Caco-2 (cell line): ENCODE measurements at regions not wholly inside any gene's neighbourhood (a gene's known extent, or its start where the extent isn't known, plus 50 kb on each side); places are given as distances from the start of the nearest gene placed in this dataset.

ENCODE experiments used
- BruUV-seq: library from RNA; stranded (reverse); fragments of 400-500 nt; replicated peaks from 2 replicates; lab custom pipeline; 2021; lab: Mats Ljungman, UMichigan
- CTCF ChIA-PET: fragments of 300-600 bp; sonication (Branson Sonifier 250); formaldehyde crosslinking; loops from one replicate; lab custom pipeline; 2022; ENCODE audit warnings: antibody characterized with exemption; lab: Charles Lee
- POLR2A ChIA-PET: fragments of 300-600 bp; sonication (Branson Sonifier 250); formaldehyde crosslinking; loops from one replicate; lab custom pipeline; 2022; ENCODE audit warnings: antibody characterized with exemption; lab: Charles Lee
- DNase-seq, 2 experiments: peaks; one replicate each; pipeline versions ENCODE4 v3.0.0 to v3.0.0-alpha.2; 2020 to 2022
- H3K27me3 ChIP-seq: replicated peaks from 2 replicates; pipeline ENCODE4 v1.6.0; 2011; ENCODE audit warnings: low read length; ENCODE audit not compliant: control insufficient read depth, insufficient read depth
- H3K36me3 ChIP-seq: 2 replicates; pipeline ENCODE4 v1.5.1; 2011; ENCODE audit warnings: low read length; ENCODE audit not compliant: control insufficient read depth, insufficient read depth
- H3K4me1 ChIP-seq: fragments of 250-450 bp; sonication (Bioruptor Pico); 2 replicates; pipeline ENCODE4 v1.5.1; 2020; ENCODE audit warnings: mild to moderate bottlenecking
- H3K4me3 ChIP-seq: 2 replicates; pipeline ENCODE4 v1.5.1; 2011; ENCODE audit warnings: low read depth, mild to moderate bottlenecking, control low read depth, low read length
- H3K9me3 ChIP-seq: fragments of 250-450 bp; sonication (Bioruptor Pico); 2 replicates; pipeline ENCODE4 v1.5.1; 2020; ENCODE audit warnings: mild to moderate bottlenecking, moderate library complexity
- H3K27ac Mint-ChIP-seq: one replicate; pipeline ENCODE4 v1.8.0; 2022; ENCODE audit warnings: mixed read lengths; ENCODE audit not compliant: unreplicated experiment
- H3K27me3 Mint-ChIP-seq: one replicate; pipeline ENCODE4 v1.8.0; 2022; ENCODE audit warnings: mixed read lengths; ENCODE audit not compliant: insufficient read depth, unreplicated experiment
- H3K36me3 Mint-ChIP-seq: one replicate; pipeline ENCODE4 v1.8.0; 2022; ENCODE audit warnings: mild to moderate bottlenecking, mixed read lengths; ENCODE audit not compliant: insufficient read depth, unreplicated experiment
- H3K4me1 Mint-ChIP-seq: one replicate; pipeline ENCODE4 v1.8.0; 2022; ENCODE audit warnings: low read depth, mixed read lengths; ENCODE audit not compliant: unreplicated experiment
- H3K4me3 Mint-ChIP-seq: one replicate; pipeline ENCODE4 v1.8.0; 2022; ENCODE audit warnings: mild to moderate bottlenecking, moderate library complexity, mixed read lengths; ENCODE audit not compliant: unreplicated experiment
- H3K9me3 Mint-ChIP-seq: one replicate; pipeline ENCODE4 v1.8.0; 2022; ENCODE audit warnings: mixed read lengths; ENCODE audit not compliant: unreplicated experiment
- intact Hi-C: fragments of 100-400 bp; cut with micrococcal nuclease; formaldehyde crosslinking; loops from one replicate; pipeline ENCODE4 v1.10.0; 2022; ENCODE audit not compliant: unreplicated experiment
- TF ChIP-seq, protein P1 (sequence below), 2 experiments: fragments of 200-600 bp in 1 of 2; IDR thresholded peaks; 1 replicate in 1 of 2; 2 replicates in 1 of 2; pipeline versions ENCODE4 v1.5.1 to v1.8.0; 2011 to 2022; ENCODE audit warnings: antibody characterized with exemption in 1 of 2, control low read depth in 1 of 2, inconsistent platforms in 1 of 2, low read depth in 1 of 2, low read length in 1 of 2, mild to moderate bottlenecking in 1 of 2, moderate library complexity in 1 of 2; ENCODE audit not compliant: insufficient read depth in 1 of 2, severe bottlenecking in 1 of 2, unreplicated experiment in 1 of 2

DNA sequence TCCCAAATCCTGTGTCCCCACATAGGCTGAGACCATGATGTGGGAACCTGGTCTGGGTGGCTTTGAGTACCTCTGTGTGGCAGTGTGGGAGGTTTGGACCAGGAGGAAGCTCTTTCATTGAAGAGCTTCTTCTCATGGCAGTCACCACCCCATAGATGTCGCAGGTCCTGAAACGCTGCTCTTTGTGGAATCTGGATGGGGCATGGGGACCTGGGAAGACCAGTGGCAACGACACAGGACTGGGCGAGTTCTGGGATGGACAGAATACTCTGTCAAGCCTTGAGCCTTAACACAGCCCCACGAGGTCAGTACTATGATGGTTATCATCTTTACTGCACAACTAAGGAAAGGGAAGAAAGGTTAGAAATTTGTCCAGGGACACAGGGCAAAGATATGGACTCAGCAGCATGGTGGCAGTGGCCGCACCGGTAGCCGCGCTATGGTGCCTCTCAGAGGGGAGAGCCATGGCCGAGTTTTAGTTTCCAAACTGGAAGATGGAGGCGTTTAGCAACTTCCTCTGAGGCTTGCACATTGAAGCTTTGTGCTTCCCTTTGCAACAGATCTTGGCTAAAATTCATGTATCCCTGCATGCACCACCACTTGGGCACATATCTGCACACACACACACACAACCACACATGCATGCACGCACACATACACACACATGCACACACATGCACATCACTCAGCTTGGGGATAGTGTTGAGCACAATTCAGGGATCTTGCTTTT is 117.7 kb upstream of the C1orf174 start:
- no TSS peak for BruUV-seq
- H3K36me3 Mint-ChIP-seq, result no peaks in the 10 kb centered on the region

DNA sequence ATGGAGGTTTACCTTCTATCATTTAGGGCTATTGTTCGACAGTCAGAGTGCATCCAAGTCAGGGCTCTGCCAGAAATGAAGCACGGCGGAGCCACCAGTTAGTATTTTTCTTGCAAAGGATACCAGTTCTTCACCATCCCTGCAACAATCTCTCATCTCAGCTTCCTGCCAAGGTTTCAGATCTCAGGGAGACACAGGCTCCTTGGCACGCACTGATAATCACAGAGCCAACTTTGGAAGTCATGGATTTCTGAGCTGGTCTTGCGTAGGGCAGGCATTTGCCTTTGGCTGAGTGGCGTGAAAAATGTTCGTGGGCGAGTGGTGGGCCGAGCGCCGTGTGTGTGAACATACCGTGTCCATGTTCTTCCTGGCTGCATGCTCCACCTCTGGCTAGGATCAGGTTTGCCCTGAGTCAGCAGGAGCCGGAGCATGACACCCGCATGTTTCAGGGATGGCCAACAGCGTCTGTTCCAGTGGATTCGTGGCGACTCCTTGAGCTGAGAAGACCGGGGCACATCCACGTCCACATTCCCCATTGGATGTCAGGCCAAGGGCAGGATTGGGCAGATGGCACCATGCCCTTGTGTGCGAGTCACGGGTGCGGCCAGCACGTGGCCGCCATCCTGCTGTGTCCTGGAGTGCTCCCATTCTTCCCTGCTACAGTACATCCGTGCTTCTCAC is 118.5 kb upstream of the C1orf174 start:
- TF ChIP-seq, protein P1, sequence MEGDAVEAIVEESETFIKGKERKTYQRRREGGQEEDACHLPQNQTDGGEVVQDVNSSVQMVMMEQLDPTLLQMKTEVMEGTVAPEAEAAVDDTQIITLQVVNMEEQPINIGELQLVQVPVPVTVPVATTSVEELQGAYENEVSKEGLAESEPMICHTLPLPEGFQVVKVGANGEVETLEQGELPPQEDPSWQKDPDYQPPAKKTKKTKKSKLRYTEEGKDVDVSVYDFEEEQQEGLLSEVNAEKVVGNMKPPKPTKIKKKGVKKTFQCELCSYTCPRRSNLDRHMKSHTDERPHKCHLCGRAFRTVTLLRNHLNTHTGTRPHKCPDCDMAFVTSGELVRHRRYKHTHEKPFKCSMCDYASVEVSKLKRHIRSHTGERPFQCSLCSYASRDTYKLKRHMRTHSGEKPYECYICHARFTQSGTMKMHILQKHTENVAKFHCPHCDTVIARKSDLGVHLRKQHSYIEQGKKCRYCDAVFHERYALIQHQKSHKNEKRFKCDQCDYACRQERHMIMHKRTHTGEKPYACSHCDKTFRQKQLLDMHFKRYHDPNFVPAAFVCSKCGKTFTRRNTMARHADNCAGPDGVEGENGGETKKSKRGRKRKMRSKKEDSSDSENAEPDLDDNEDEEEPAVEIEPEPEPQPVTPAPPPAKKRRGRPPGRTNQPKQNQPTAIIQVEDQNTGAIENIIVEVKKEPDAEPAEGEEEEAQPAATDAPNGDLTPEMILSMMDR (IDR thresholded peaks at IDR 0.05; ENCODE audit: insufficient read depth in 1 of 2, low read depth in 1 of 2, low read length in 1 of 2, severe bottlenecking in 1 of 2, unreplicated experiment in 1 of 2), result no peak
- H3K4me1 Mint-ChIP-seq, result peaks cover 7% of the 10 kb centered on the region
- DNase-seq, result no peak
- no peak overlapping the region for H3K4me3 ChIP-seq
- ChIA-PET CTCF (no interaction called here), POLR2A (no interaction called here)
- H3K9me3 Mint-ChIP-seq, result no peaks in the 10 kb centered on the region
- intact Hi-C loops, result no loop called here
- H3K36me3 ChIP-seq, result no peaks in the 10 kb centered on the region
- BruUV-seq, result no TSS peak
- no peaks in the 10 kb centered on the region for H3K9me3 ChIP-seq
- H3K27me3 Mint-ChIP-seq, result peaks cover 23% of the 10 kb centered on the region
- H3K27me3 ChIP-seq, result no peaks in the 10 kb centered on the region
- H3K27ac Mint-ChIP-seq, result no peak overlapping the region
- no peaks in the 10 kb centered on the region for H3K4me1 ChIP-seq
- no peak overlapping the region for H3K4me3 Mint-ChIP-seq
- no peaks in the 10 kb centered on the region for H3K36me3 Mint-ChIP-seq

More for the DNA sequence above, 117.7 kb upstream of the C1orf174 start:
- ChIA-PET CTCF (interaction anchor here (0.5 kb wide), 1 partner anchor 610 kb away, joined by 3 read pairs; no protein-coding TSS in a partner anchor), POLR2A (no interaction called here)
- Mint-ChIP-seq H3K4me3 (no peak overlapping the region), H3K4me1 (peaks cover 7% of the 10 kb centered on the region), H3K27ac (no peak overlapping the region), H3K9me3 (no peaks in the 10 kb centered on the region), H3K27me3 (peaks cover 23% of the 10 kb centered on the region)
- no peaks in the 10 kb centered on the region for H3K4me1 ChIP-seq
- H3K9me3 ChIP-seq, result no peaks in the 10 kb centered on the region
- TF ChIP-seq, protein P1 (IDR thresholded peaks at IDR 0.05; ENCODE audit: insufficient read depth in 1 of 2, low read depth in 1 of 2, low read length in 1 of 2, severe bottlenecking in 1 of 2, unreplicated experiment in 1 of 2), result no peak
- no peak for DNase-seq
- no peak overlapping the region for H3K4me3 ChIP-seq
- H3K27me3 ChIP-seq, result no peaks in the 10 kb centered on the region
- intact Hi-C loops, result no loop called here
- H3K36me3 ChIP-seq, result no peaks in the 10 kb centered on the region

DNA sequence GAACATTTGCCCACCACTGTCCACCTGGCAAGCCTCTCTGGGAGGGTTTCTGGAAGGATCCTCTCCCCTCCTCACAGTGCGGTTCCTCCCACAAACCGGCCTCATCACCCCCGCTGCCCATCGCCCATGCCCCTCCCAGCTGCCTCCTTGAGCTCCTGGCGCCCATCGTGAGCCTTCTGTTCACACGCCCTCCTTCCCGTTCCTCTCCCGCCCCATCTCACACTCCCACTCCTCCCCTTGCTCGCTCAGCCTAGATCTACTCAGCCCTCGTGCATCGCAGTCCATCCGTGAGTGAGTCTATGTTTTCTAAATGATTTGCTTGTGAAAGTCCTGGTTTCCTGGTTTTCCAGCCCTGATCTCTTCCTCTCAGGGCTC is 119.1 kb upstream of the C1orf174 start:
- H3K27ac Mint-ChIP-seq, result no peak overlapping the region
- DNase-seq, result no peak
- no peaks in the 10 kb centered on the region for H3K27me3 ChIP-seq
- H3K4me3 Mint-ChIP-seq, result no peak overlapping the region
- H3K36me3 ChIP-seq, result no peaks in the 10 kb centered on the region
- ChIA-PET CTCF (no interaction called here), POLR2A (no interaction called here)
- peaks cover 7% of the 10 kb centered on the region for H3K4me1 Mint-ChIP-seq
- no peaks in the 10 kb centered on the region for H3K36me3 Mint-ChIP-seq
- no peaks in the 10 kb centered on the region for H3K9me3 Mint-ChIP-seq
- no peak overlapping the region for H3K4me3 ChIP-seq
- H3K9me3 ChIP-seq, result no peaks in the 10 kb centered on the region
- no TSS peak for BruUV-seq
- intact Hi-C loops, result no loop called here
- peaks cover 23% of the 10 kb centered on the region for H3K27me3 Mint-ChIP-seq
- no peaks in the 10 kb centered on the region for H3K4me1 ChIP-seq
- TF ChIP-seq, protein P1 (IDR thresholded peaks at IDR 0.05; ENCODE audit: insufficient read depth in 1 of 2, low read depth in 1 of 2, low read length in 1 of 2, severe bottlenecking in 1 of 2, unreplicated experiment in 1 of 2), result no peak
